ENCODE measurements at regions not wholly inside any gene's neighbourhood (a gene's known extent, or its start where the extent isn't known, plus 50 kb on each side); places are given as distances from the start of the nearest gene placed in this dataset.

DNA sequence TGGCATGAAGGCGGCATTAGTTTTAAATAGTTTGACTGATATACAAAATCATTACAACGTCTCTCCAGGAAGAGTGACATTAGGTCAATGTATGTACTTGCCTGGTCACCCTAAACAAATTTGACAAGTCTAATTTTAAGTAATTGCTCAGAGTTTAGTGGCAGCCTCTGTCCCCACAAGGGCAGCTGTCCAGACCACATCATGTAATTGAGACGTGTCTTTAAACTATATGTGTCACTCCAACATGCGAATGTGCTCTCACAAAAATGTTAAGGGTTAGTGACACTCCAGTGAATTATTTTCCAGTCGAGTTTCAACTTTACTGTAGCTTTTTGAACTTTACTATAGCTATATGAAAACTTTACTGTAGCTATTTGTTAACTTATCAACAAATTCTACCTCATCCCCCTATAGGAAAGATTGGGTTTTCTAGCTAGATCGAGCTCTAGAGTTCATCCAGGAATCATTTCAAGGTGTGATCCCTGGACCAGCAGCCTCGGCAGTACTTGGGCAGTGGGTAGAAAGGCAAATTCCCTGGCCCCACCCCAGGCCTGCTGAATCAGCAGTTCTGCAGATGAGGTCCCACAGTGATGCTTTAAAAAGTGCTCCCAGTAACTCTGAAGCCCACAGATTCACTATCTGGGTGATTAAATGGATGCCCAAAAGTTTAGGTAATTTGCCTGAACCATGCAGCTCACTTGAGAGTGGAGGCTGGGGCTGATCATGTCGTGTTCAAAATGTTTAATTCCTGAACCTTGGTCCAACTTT lies 66.4 kb upstream of the POU3F3 start:
- TF ChIP-seq EZH2 (IDR thresholded peaks at IDR 0.05; ENCODE audit: borderline replicate concordance) (no peak), EZH2phosphoT487 (IDR thresholded peaks at IDR 0.05; ENCODE audit: low read depth, severe bottlenecking, unreplicated experiment) (no peak)
- TF ChIP-seq, protein P1, sequence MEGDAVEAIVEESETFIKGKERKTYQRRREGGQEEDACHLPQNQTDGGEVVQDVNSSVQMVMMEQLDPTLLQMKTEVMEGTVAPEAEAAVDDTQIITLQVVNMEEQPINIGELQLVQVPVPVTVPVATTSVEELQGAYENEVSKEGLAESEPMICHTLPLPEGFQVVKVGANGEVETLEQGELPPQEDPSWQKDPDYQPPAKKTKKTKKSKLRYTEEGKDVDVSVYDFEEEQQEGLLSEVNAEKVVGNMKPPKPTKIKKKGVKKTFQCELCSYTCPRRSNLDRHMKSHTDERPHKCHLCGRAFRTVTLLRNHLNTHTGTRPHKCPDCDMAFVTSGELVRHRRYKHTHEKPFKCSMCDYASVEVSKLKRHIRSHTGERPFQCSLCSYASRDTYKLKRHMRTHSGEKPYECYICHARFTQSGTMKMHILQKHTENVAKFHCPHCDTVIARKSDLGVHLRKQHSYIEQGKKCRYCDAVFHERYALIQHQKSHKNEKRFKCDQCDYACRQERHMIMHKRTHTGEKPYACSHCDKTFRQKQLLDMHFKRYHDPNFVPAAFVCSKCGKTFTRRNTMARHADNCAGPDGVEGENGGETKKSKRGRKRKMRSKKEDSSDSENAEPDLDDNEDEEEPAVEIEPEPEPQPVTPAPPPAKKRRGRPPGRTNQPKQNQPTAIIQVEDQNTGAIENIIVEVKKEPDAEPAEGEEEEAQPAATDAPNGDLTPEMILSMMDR (IDR thresholded peaks at IDR 0.05; ENCODE audit: poor library complexity), result no peak
- no peaks in the 10 kb centered on the region for H3K79me2 ChIP-seq
- H2AFZ ChIP-seq, result no peak overlapping the region
- no peaks in the 10 kb centered on the region for H4K20me1 ChIP-seq (ENCODE audit: insufficient read depth, poor library complexity, severe bottlenecking)
- no peak for DNase-seq (ENCODE audit: low spot score)
- 76% methylated on average over 8 of the region's 8 CpGs for WGBS (ENCODE audit: low lambda C conversion rate, missing lambda C conversion rate)
- H3K4me1 ChIP-seq (ENCODE audit: insufficient read depth), result peaks cover 6% of the 10 kb centered on the region
- H3K9me3 ChIP-seq (ENCODE audit: low read depth), result no peaks in the 10 kb centered on the region
- no peaks in the 10 kb centered on the region for H3K9me2 ChIP-seq (replicated peaks; ENCODE audit: insufficient read depth)
- H3K27me3 ChIP-seq, result no peaks in the 10 kb centered on the region
- no peak overlapping the region for H3K4me3 ChIP-seq
- no peaks in the 10 kb centered on the region for H3K36me3 ChIP-seq (replicated peaks; ENCODE audit: insufficient read depth, low read depth)
- no peak overlapping the region for H3K27ac ChIP-seq
- H3K4me2 ChIP-seq, result no peak overlapping the region

DNA sequence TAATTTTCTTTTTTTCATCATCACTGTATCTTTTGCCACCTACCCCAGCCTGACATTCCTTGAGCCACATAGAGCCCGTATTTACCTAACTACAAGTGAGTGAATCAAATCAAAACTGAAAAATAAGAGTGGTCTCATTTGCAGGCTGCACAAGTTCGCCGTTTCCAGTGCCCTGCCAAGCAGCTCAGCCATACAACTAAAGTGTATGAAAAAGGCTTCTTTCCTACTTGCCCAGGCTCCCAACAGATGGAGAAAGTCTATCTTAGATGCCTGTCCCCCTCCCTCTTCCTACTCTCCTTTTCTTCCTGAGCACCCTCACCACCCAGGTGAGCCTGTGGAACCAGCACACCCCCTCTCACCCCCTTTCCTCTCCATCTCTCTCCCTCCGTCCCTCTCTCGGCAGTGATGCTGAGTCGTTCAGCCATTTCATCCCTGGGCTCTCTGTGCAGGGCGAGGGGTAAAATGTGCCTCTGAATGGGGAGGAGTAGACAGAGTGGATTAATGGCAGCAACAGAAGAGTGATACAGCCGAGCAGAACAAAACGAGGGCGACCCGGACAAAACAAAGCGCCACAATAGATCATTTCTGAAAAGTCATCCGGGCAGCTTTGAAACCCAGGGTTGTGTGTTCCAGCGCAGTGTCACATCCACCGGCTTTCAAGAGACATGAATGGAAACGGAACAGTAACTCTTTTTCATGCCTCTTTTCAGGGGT lies 65.0 kb upstream of the POU3F3 start:
- Histone ChIP-seq H3K9me2 (replicated peaks; ENCODE audit: insufficient read depth) (no peaks in the 10 kb centered on the region), H3K9me3 (ENCODE audit: low read depth) (no peaks in the 10 kb centered on the region), H3K4me2 (no peak overlapping the region), H2AFZ (no peak overlapping the region), H4K20me1 (ENCODE audit: insufficient read depth, poor library complexity, severe bottlenecking) (no peaks in the 10 kb centered on the region), H3K36me3 (replicated peaks; ENCODE audit: insufficient read depth, low read depth) (no peaks in the 10 kb centered on the region), H3K79me2 (no peaks in the 10 kb centered on the region), H3K4me3 (no peak overlapping the region), H3K27me3 (no peaks in the 10 kb centered on the region), H3K27ac (no peak overlapping the region), H3K4me1 (ENCODE audit: insufficient read depth) (peaks cover 6% of the 10 kb centered on the region)
- TF ChIP-seq EZH2 (IDR thresholded peaks at IDR 0.05; ENCODE audit: borderline replicate concordance), result no peak
- TF ChIP-seq, protein P1 (IDR thresholded peaks at IDR 0.05; ENCODE audit: poor library complexity), result no peak
- no peak for DNase-seq (ENCODE audit: low spot score)
- WGBS (ENCODE audit: low lambda C conversion rate, missing lambda C conversion rate), result 86% methylated on average over 16 of the region's 16 CpGs

DNA sequence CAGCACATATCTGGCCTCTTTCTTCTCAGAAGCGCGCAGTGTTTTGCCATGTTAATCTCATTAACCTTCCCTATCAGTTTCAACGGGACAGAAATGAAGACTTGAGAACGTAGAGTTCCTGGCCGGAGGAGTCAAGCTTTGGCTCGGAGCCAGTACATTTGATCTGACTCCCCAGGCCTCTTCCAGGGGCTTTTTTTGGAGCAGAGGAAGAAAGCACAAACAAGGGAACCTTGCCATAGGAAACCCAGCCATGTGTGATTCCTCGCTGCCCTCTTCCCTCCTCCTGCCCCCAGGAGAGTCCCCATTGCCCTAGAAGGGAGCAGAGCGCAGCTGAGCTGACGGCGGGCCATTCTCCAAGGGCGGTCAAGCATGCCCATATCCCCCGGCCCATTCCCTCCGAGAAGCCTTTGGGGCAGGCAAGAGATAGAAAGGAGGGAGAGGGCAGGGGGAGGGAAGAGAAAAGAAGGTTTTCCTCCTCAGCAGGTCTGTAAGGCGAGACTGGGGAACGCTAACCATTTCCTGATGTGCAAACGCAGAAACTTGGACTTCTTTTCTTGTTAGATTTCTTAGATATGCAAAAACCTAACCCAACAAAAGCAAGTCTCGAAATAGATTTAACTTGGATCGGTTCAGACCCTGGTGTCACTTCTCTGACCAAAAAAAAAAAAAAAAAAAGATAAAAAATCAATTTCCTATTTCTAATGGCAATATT lies 63.7 kb upstream of the POU3F3 start:
- no peaks in the 10 kb centered on the region for H3K36me3 ChIP-seq (replicated peaks; ENCODE audit: insufficient read depth, low read depth)
- no peaks in the 10 kb centered on the region for H3K9me3 ChIP-seq (ENCODE audit: low read depth)
- peaks cover 6% of the 10 kb centered on the region for H3K4me1 ChIP-seq (ENCODE audit: insufficient read depth)
- 62% methylated on average over 18 of the region's 18 CpGs for WGBS (ENCODE audit: low lambda C conversion rate, missing lambda C conversion rate)
- H2AFZ ChIP-seq, result no peak overlapping the region
- H3K4me2 ChIP-seq, result peak overlapping the region; percentile 21
- no peaks in the 10 kb centered on the region for H4K20me1 ChIP-seq (ENCODE audit: insufficient read depth, poor library complexity, severe bottlenecking)
- no peaks in the 10 kb centered on the region for H3K9me2 ChIP-seq (replicated peaks; ENCODE audit: insufficient read depth)
- H3K4me3 ChIP-seq, result no peak overlapping the region
- no peaks in the 10 kb centered on the region for H3K79me2 ChIP-seq
- H3K27ac ChIP-seq, result no peak overlapping the region
- no peaks in the 10 kb centered on the region for H3K27me3 ChIP-seq
- DNase-seq (ENCODE audit: low spot score), result peak; percentile 10
- no peak for TF ChIP-seq EZH2 (IDR thresholded peaks at IDR 0.05; ENCODE audit: borderline replicate concordance)
